Activated CD4-positive, alpha-beta T cell treated with anti-CD3 and anti-CD28 coated beads for 48 hours (primary cell): ENCODE measurements at regions not wholly inside any gene's neighbourhood (a gene's known extent, or its start where the extent isn't known, plus 50 kb on each side); places are given as distances from the start of the nearest gene placed in this dataset.

Experiments
- DNase-seq: peaks from one replicate; pipeline ENCODE4 v3.0.0-alpha.2; 2020

DNA sequence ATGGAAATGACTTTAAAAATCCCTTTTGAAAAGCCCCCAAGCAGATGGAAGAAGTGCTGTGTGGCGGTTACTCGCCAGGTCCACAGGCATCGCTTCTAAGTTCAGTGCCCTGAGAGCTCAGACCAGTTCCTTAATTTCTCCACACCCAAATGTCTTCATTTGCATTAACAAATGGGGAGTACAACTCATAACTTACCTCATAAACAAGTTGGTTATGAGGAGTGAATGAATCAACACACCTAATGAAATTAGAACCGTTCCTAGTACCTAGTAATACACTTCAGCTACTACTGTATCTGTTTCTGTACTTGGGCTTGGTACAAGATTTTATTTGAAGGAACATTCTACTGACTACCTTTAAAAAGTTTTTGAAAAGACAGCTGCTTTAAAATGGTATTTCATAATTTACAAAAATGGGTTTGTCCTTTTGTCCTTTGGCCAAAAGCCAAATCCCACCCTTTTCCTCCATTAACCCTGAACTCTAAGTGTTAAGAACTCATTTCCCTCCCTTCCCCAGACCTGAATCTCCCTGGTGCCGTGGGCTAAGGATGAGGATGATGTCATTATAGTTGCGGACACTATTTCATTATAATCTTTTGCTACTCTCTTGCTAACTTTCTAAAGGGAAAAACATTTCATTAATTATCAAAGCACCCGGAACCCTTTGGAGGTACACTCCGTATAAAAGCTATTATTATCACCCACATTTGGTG lies 221.5 kb upstream of the CELF2 start:
- DNase-seq = no peak

DNA sequence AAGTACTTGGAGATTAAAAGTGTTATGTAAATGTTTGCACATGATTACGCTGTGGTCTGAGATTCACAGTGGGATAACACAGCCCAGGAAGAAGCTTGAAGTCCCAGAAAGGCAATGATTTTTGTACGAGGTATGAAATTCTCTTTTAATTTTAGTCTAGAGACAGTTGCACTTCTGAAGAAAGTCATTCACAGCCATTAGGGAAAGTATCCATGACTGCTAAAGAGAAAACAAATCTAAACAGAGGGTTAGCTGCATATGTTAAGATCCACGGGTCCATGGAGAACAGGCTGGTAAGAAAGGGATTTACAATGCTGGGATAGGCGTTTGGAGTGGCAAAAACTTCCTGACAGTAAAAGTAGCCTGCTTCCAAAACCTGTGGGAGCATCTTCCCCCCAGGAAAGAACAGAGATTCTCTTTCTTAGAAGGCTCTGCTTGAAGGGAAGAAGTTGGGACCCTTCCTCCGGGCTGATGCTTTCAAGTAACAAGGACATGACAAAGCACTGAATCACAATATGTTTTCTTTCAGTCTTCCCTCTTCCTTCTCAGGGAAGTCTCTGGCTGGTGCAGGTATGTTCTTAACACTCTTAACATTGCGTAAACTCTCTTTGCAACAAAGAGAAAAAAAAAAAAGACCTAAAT lies 220.8 kb upstream of the CELF2 start:
- DNase-seq = no peak

DNA sequence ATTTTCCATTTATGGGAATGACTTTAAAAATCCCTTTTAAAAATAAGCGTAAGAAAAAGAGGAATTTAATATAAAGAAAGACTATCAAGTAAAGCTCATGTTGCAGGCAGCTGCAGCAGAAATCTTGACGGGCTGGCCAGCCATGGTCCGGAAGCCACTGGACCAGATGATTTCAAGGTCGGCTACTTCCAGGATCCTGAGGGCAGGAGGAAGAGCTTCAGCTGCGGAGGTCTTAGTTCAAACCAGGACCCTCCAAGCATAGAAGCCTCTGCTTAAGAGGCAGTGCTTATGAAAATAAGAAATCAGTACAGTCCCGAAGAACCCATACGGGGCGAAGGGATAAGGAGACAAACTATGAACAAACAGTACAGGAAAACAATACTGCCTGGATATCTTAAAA lies 220.2 kb upstream of the CELF2 start:
- no peak for DNase-seq

DNA sequence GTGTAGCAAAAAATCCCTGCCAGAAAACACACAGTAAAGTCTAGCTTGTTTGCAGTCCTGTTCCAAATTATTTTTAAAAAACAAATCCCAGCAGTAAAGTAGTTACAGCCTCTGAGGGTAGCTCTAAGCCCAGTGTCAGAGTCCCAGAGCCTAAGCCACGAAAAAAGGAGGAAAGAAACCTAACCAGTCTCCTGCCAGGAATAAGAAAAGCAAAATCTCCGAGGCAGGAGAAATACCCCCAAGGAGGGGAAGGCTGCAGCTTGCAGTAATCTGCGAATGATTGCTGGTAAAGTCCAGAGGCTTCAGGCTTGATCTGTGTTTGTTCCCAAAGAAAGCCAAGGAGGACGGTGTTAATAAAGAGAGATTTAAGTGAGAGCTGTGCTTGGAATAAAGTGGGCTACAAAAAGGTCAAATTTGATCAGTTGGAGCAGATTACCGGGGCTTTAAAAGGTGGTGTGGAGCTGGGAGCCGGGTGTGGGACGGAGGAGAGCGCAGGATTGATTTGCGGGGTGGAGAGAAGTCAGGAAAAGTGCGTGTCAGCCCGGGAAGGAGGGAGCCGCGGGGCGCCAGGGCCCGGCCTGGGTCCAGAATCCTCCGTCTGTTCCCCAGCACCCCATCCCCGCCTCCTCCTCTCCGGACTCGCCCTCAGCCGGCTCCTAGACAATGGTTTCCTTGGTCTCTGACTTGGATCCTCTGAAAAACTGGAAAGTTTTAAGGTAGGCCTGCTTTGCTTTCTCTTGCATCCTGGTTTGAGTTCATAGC lies 219.4 kb upstream of the CELF2 start:
- DNase-seq = no peak

DNA sequence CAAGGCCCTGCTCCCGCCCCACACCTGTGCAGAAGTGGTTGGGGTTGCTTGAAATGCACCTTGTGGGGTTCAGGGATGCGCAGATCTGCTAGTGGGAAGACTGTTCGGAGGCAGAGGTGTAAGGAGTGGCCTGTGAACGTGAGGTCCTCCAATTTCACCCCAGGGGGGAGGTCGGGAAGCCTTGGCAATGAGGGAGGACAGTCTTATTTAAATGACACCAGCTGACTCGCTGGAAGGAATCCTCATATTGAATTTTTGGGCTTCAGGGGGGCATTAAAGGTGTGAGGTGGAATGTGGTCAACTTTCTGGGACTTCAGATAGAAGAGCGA lies 218.8 kb upstream of the CELF2 start:
- no peak for DNase-seq

DNA sequence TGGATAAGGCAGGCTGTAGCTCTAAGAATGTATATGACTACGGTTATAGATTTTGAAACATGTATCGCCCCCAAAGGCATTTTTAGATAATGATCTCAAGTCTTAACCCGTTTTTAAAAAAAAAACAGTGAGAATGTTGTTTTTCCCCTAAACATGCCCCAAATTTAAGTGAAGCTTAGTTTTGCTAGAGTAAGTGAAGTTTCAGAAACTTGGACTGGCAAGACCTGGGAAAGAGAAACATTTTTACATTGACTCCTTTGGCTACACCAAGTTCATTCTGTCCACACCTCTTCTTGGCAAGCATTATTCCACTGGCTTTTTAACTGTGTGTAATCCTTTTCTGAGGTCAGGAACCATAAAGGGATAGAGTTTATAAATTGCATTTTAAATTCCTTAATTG lies 216.7 kb upstream of the CELF2 start:
- DNase-seq = no peak

DNA sequence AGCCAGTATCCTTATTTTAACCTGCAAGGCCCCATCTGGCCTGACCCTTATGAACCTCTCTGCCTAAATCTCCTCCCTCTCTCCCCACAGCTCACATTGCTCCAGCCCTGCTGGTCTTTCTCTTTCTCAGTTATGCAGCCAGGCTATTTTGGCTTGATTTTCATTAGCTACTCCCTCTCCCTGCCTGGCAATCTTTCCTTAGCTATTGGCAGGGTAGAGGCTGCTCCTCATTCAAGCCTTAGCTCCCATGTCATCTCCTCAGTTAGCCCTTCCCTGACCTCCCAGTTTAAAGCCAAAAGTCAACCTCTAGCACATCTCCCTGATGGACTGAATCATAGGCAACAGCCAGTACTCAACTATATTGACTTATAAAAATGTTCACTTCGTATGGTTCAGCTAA lies 214.4 kb upstream of the CELF2 start:
- DNase-seq = no peak

DNA sequence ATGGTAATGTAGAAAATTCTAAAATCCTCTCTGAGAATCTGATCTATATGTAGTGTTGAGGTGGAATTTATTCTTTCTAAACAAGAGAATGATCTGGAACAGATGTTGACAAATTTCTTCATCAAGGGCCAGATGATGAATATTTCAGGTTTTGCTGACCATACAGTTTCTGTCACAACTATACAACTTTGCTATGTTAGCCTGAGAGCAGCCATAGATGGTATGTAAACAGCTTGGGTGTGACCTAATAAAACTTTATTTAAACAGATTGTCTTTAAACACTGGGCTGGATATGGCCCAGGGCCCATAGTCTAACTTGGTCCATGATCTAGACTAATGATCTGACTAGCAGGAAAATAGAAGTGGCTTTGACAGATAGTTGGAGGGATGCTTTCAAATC lies 213.6 kb upstream of the CELF2 start:
- no peak for DNase-seq

DNA sequence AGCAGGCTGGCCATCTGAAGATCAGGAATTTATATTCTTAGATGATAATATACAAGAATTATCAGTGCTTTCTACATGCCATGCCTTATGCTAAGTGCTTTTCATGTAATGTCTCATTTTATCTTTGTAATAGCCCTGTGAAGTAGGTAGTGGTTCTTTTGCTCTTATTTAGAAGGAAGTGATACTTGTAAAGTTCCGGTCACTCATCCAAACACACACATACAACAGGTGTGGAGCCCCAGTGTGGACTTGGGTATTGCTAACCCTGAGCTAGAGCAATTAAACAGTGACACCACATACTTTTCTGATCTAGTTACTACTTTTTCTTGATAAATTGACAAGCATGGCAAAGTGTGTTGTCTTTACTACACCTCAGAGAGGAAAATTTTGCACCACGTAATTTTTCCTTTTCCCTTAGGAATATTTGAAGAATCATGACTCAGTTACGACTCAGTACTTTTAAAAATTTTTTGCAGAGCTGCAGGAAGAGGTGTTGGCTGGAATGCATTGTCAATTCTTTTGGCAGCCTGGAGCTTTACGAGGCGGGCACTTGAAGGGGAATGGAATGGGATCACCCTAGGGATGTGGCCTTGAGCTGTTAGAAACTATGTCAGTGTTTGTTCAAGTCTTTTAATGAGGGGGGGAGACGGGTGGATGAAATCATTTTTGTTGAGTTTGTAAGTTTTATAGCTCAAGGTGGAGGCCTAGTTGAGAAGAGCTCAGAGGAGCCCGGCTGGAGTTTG lies 212.5 kb upstream of the CELF2 start:
- no peak for DNase-seq

DNA sequence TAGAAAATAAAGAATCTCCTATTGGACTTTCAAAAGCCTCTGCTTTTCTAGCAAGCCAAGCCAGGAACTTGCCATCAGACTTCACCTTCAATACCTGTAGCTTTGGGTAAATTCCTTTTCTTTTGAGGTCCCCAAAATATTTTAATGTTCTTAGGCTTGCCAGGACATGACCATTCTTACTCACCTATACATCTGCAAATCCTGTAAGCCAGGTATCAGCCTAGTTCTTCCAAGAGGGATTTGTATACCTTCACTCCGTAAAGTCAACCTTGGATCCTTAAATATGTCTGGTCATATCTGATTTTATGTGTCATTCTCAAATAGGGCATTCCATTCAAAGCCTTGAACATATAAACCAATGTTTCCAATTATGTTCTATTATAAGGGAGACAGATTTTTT lies 210.6 kb upstream of the CELF2 start:
- DNase-seq = no peak

DNA sequence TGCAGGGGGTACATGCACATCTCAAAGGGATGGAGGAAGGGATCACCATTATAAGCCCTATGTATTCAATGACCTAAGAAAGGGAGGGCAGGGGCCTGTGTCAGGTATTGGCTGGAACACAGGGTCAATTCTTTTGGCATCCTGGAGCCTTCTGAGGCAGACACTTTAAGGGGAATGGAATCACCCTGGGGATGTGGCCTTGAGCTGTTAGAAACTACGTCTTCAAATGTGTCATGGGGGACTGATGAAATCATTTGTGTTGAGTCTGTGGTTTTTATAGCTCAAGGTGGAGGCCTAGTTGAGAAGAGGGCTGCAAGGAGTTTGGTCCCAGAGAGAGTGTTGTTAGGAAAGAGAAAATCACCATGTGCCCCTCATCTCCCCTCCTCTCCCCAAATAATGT lies 206.1 kb upstream of the CELF2 start:
- no peak for DNase-seq

DNA sequence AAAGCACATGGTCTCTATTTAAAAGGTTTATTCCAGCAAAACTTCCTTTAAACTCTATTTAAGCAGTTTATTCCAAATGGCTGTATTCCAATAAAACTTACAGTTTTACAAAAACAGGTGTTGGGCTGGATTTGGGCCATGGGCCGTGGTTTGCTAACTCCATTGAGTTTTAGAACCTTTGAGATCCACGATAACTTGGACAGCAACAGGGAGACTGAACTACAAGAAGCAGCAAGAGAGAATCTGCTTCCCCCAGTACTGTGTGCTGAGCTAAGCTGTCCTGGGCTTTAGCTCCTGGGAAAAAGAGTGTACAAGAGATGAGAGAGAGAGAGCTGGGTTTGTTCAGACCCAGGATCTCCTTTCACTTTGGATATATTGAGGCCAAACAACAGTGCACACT lies 204.0 kb upstream of the CELF2 start:
- no peak for DNase-seq

DNA sequence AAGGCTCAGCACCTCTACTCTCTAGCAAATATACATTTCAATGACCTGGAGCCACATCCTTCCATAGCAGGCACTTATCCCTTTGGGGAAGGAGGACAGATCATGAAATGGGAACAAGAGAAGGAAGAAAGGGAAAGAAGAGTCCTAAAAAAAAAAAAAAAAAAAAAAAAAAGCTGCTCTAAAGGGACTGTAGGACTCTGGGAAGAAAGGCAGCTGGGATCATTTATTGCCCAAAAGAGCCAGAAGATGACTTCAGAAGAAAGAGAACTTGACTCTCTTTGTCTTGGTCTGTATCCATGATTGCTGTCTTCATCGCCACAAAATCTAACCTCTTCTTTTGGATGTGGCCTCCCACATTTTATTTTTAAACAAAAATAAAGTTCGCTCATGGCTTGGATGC lies 203.6 kb upstream of the CELF2 start:
- DNase-seq = no peak

DNA sequence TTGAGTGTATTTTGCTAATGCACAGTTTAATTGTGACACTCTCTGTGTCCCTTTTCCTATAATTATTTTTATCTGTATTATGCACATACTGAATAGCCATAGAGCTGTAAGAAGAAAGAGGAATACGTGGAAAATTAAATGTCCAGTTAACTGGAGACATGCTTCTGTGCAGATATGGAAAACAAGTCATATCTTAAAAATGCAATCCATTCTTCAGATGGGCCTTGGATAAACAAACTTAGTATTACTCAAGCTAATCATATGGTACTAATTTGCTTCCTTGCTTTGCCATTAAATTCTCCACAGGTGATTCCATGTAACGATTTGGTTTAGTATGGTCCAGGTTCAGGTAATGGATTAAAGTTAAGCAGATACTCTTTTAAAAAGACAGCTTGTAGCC lies 201.2 kb upstream of the CELF2 start:
- DNase-seq = no peak

DNA sequence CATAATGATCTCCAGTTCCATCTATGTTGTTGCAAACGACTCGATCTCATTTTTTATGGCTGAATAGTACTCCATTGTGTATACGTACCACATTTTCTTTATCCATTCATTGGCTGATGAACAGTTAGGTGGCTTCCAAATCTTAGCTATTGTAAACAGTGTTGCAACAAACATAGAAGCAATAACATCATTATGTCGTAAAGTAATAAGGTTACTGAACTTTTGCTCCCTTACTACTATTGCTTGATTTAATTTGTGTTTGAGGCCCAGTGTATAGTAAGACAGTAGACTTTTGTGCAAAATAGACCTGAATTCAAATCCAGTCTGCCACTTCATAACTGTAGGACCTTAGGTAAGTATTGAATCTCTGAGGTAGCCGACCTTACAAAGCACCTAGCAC lies 200.1 kb upstream of the CELF2 start:
- DNase-seq = no peak

DNA sequence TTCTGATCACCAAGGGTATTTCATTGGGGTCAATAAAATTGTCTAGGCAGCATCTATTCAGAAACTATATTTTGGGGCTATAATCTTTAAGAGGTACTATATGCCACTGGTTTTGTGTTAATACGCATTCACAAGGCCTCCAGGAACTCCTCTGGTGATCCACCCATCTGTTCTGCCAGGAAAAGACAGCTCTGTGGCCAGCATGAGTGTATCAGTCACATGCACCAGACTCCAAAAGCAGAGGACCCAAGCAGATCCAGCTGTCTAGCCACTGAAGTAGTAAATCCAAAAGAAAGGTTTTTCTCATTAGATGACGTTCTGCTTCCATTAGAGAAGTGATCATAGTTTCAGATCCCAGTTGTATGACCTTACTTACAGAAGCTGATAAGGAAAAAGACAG lies 199.6 kb upstream of the CELF2 start:
- DNase-seq = no peak

DNA sequence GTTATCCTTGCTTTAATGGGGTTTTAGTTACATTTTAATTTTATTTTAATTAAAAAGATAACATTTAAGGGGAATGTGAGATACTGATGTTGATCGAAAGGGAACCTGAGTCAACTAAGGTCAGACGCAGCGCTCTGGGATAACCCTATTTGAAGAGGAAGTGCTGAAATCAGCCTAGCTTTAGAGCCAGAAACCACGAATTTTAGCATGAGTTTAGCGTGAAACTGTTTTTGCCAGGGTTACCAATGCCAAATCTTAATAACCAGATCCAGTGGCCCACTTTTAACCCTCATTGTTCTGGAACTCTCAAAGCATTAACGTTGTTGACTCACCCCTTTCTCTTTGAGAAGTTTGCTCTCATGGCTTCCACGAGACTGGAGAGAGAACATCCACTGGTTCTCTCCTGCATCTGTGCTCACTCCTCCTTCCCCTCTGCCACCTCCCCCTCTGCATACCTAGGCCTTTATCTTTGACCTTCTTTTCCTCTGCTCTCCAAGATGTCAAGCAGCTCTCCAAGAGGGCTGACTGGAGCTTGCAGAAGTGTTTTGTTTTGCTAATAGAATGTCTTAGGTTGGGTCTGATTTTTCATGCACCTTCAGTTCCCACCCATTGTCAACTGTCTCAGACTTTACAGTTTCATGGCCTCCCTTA lies 198.3 kb upstream of the CELF2 start:
- no peak for DNase-seq

DNA sequence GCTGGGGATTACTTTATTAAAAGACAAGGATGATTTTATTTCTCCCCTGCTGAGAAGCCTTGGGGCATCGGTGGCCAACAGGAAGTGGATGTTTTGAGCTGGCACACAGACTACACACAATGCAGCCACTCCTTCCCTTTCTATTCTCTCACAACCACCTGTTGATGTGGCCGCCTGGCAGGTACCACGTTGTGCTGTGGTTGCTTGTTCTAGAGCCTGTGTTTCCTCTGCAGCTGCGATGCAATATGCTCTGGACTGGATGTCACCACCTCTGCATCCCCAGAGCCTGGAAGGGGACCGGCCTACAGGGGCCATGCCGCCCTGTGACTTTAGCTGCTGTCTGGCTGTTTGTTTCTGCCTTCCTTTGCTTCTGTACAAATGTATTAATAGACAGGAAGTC lies 195.7 kb upstream of the CELF2 start:
- no peak for DNase-seq

DNA sequence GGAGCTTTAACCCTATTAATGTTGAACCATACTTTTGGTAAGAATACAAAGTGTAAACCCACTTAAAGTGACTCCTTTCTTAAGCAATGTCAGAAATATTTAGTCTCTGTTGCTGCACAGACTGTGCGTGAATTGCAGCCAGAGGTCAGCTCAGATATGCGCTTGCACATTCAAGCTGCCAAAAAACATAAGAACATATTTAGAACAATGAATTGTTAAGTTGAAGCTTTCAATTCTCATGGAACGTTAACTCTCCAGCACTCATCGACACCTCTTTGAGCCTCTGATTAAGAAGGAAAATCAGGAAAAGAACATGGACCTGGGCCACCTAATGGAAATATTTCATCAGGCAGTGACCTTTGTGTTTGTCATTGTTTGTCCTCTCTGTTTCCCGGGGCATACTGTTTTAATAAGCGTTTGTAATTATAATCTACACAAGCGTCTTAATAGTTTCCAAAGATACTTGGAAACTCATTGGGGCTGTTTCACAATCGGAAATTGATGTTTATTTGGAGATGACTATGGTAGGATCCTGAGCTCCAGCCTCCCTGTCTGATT lies 193.0 kb upstream of the CELF2 start:
- DNase-seq = no peak

DNA sequence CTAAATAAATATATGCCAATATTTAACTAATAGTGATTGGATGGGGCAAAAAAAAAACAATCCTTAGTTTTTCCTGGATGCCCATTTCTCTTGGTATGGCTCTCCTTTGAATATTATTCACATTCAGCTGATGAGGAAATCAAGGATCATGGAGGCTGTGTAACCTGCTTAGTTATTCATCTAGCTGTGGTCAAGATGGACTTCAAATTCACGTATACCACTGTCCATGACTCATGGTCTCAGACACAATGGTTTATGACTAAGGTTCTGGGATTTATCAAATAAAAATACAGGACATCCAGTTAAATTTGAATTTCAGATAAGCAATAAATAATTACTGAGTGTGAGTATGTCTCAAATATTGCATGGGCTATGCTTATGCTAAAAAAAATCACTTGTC lies 191.5 kb upstream of the CELF2 start:
- no peak for DNase-seq

DNA sequence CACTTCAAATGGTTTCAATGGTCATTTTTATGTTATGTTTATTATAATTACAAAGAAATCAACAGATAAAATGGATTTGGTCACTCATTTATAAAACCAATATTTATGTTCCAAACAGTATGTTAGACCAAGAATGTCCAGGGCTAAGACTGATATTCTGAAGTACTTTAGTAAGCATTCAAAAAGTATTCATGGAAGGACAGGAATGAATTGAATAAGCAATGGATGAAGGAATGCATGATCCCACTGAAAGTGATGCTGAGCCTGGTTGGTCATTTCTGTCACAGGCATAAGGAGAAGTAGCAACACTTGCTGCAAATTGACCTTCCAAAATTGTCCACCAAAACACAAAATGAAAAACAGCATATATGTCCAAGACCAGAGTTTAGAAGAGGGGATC lies 189.0 kb upstream of the CELF2 start:
- DNase-seq = no peak

DNA sequence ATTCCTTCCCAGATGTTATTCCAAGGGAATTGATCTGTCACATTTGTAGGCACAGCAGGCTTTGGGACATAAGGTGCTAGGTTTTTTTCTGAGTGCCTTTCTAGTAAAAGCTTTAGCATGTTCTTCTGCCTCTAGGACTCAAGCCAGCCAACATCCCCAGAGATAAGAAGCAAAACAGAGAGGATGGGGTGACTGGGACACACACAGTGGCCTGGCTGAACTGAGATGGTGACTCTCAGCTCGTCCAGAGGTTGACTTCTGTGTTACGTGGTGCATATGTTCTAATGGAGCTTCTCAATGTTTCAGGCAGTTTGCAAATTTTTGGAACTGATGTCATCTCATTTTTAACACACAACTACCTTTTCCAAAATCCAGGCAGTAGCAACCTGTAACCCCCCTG lies 188.1 kb upstream of the CELF2 start:
- DNase-seq = no peak
